PC-3 (cell line): ENCODE measurements at regions not wholly inside any gene's neighbourhood (a gene's known extent, or its start where the extent isn't known, plus 50 kb on each side); places are given as distances from the start of the nearest gene placed in this dataset.

Experiments used
- EZH2 ChIP-seq: fragments of 300-600 bp; sonication (generic); IDR thresholded peaks from one replicate; pipeline ENCODE4 v1.6.1; 2017; ENCODE audit warnings: antibody characterized with exemption, mild to moderate bottlenecking, low read length; ENCODE audit not compliant: unreplicated experiment
- TF ChIP-seq, protein P1 (sequence below): fragments of 300-600 bp; sonication (generic); conservative IDR thresholded peaks from 2 replicates; pipeline ENCODE4 v1.5.1; 2017; ENCODE audit warnings: antibody characterized with exemption, low read depth, mild to moderate bottlenecking, low read length

DNA sequence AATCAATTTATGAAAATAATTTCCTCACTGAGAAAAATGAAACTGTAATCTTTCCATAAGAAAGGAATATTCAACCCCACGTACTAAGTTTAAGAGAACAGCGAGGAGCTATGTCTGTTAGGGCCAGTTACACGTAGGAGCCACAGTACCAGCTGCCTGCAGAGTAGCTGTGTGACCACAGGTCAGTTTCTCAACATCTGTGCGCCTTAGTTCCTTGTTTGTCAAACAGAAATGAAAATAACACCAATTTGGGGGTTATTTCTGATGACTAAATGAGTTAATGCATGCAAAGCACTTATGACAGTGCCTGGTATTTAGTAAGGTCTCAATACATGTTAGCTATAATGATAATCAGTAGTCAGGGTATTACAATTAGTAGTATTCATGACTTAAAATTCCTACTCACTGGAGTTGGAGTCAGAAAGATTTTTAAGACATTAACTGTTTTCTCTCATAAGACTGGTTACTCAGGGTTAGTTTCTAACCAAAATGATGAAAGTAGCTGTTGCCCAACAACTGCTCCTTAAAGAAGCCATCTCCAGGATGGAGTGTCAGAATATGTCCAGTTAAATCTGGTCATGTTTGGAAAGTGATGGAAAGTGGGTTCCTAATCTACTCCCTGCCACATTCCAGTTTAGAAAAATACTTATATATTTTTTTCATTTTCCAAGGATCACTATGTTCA, 85.8 kb upstream of the ZNF648 start:
- no peak for TF ChIP-seq EZH2
- TF ChIP-seq, protein P1, sequence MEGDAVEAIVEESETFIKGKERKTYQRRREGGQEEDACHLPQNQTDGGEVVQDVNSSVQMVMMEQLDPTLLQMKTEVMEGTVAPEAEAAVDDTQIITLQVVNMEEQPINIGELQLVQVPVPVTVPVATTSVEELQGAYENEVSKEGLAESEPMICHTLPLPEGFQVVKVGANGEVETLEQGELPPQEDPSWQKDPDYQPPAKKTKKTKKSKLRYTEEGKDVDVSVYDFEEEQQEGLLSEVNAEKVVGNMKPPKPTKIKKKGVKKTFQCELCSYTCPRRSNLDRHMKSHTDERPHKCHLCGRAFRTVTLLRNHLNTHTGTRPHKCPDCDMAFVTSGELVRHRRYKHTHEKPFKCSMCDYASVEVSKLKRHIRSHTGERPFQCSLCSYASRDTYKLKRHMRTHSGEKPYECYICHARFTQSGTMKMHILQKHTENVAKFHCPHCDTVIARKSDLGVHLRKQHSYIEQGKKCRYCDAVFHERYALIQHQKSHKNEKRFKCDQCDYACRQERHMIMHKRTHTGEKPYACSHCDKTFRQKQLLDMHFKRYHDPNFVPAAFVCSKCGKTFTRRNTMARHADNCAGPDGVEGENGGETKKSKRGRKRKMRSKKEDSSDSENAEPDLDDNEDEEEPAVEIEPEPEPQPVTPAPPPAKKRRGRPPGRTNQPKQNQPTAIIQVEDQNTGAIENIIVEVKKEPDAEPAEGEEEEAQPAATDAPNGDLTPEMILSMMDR = no peak
